ENCODE measurements at regions not wholly inside any gene's neighbourhood (a gene's known extent, or its start where the extent isn't known, plus 50 kb on each side); places are given as distances from the start of the nearest gene placed in this dataset.
"Not testable (repeated sequence)": the region's sequence is repeated elsewhere in the genome, so short reads cannot be mapped to it uniquely, and the experiment has no call there.

DNA sequence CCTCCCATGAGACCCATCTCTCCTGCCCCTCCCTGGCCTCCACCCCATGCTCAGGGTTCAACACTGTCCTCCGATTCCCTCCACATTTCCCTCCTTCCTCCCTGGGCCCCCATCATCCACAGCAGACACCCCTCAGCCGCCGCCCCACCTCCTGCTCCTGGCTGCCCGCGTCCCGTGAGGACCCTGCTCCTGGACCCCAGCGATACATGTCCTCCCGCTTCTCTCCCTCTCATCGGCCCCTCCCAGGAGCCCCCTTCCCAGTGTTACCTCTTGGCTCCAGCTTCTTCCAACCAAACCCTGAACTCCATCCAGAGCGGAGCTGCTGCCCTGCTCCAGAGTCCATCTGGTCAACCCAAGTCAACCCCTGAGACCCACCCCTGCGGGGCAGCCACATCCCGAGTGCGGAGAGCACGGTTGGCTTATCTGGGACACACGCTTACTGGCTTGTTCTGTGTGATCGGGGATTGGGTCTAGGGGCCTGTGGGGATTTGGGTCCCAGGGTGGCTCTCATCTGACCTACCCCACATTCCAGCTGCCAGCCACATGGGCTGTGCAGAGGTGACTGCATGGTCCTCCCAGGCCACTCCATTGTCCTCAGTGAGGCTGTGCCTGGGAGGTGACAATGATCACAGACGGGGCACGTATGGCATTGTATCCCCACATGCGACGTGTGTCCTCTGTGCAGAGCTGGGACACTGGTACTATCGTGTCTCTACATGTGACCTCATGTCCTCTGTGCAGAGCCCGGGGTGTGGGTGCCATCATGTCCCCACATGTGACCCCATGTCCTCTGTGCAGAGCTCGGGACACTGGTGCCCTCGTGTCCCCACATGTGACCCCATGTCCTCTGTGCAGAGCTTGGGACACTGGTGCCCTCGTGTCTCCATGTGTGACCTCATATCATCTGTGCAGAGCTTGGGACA, 333.6 kb downstream of the ADGRD1 start:
- H3K4me3 Mint-ChIP-seq (ENCODE audit: unreplicated experiment): no peak overlapping the region
- H3K36me3 Mint-ChIP-seq (ENCODE audit: unreplicated experiment): no peaks in the 10 kb centered on the region
- no peaks in the 10 kb centered on the region for H3K4me1 Mint-ChIP-seq (ENCODE audit: unreplicated experiment)
- H3K27ac Mint-ChIP-seq (ENCODE audit: unreplicated experiment): no peak overlapping the region
- H3K9me3 Mint-ChIP-seq (ENCODE audit: unreplicated experiment): no peaks in the 10 kb centered on the region
- no peaks in the 10 kb centered on the region for H3K27me3 Mint-ChIP-seq (ENCODE audit: unreplicated experiment)
- DNase-seq (ENCODE audit: extremely low spot score, unreplicated experiment): peak; percentile 67
- TF ChIP-seq, protein P1, sequence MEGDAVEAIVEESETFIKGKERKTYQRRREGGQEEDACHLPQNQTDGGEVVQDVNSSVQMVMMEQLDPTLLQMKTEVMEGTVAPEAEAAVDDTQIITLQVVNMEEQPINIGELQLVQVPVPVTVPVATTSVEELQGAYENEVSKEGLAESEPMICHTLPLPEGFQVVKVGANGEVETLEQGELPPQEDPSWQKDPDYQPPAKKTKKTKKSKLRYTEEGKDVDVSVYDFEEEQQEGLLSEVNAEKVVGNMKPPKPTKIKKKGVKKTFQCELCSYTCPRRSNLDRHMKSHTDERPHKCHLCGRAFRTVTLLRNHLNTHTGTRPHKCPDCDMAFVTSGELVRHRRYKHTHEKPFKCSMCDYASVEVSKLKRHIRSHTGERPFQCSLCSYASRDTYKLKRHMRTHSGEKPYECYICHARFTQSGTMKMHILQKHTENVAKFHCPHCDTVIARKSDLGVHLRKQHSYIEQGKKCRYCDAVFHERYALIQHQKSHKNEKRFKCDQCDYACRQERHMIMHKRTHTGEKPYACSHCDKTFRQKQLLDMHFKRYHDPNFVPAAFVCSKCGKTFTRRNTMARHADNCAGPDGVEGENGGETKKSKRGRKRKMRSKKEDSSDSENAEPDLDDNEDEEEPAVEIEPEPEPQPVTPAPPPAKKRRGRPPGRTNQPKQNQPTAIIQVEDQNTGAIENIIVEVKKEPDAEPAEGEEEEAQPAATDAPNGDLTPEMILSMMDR (IDR thresholded peaks at IDR 0.05): no peak

GRCh38 chr12:131287938-131288764, 334.4 kb downstream of the ADGRD1 start:
- TF ChIP-seq, protein P1 (IDR thresholded peaks at IDR 0.05): no peak
- Mint-ChIP-seq H3K4me1 (ENCODE audit: unreplicated experiment) (no peaks in the 10 kb centered on the region), H3K4me3 (ENCODE audit: unreplicated experiment) (no peak overlapping the region), H3K9me3 (ENCODE audit: unreplicated experiment) (no peaks in the 10 kb centered on the region), H3K36me3 (ENCODE audit: unreplicated experiment) (no peaks in the 10 kb centered on the region), H3K27me3 (ENCODE audit: unreplicated experiment) (no peaks in the 10 kb centered on the region), H3K27ac (ENCODE audit: unreplicated experiment) (no peak overlapping the region)
- DNase-seq (ENCODE audit: extremely low spot score, unreplicated experiment): peak; percentile 75

DNA sequence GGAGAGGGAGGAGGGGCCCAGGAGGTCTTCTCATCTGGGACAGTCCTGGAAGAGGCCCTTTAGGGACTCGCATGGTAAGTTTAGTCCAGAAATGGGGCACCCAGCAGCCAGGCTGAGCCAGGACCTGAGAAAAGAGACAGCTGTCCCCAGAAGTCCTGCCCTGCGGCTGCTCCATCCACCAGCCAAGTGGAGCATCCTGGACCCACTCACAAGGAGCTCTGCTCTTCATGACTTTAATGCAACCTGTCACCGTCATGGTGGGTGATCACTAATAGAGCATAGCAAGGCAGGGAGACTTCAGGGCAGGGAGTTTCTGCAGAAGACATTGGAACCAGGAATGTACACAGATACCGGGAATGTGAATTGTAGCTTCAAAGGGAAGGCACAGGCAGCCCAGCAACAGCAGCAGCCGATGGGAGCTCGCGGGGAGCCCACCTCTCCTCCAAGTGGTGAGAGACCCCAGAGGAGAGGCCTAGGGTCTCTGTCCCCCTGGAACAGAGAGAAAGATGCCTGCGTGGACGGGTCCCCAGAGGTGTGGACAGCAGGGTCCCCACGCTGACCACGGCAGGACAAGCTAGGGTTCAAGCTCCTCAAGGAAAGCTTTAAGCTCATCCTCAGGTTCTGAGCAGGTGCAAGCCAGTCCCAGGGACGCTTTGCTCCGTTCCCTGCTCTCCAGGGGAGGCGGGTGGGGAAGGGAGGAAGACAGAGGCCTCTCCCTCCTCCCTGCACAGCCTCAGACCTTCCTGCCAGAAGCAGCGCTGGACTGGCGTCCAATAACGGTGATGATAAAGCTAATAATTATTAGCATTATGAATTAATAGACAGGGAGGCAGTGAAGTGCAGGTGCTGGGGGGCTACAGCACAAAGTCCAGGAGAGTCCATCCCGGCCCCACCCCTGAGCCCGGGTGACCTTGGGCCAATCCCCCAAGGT, 335.3 kb downstream of the ADGRD1 start:
- not testable (repeated sequence) for H3K27me3 Mint-ChIP-seq (ENCODE audit: unreplicated experiment); H3K4me1 Mint-ChIP-seq (ENCODE audit: unreplicated experiment); H3K36me3 Mint-ChIP-seq (ENCODE audit: unreplicated experiment); H3K9me3 Mint-ChIP-seq (ENCODE audit: unreplicated experiment); H3K27ac Mint-ChIP-seq (ENCODE audit: unreplicated experiment); H3K4me3 Mint-ChIP-seq (ENCODE audit: unreplicated experiment)
- DNase-seq (ENCODE audit: extremely low spot score, unreplicated experiment): peak; percentile 78

- not testable (repeated sequence) for H3K9me3 Mint-ChIP-seq (ENCODE audit: unreplicated experiment); H3K36me3 Mint-ChIP-seq (ENCODE audit: unreplicated experiment); H3K4me1 Mint-ChIP-seq (ENCODE audit: unreplicated experiment); H3K4me3 Mint-ChIP-seq (ENCODE audit: unreplicated experiment); H3K27ac Mint-ChIP-seq (ENCODE audit: unreplicated experiment); H3K27me3 Mint-ChIP-seq (ENCODE audit: unreplicated experiment)
- DNase-seq (ENCODE audit: extremely low spot score, unreplicated experiment): peak; percentile 71
Observed at GRCh38 chr12:131289807-131290206, 336.1 kb downstream of the ADGRD1 start.

- no peaks in the 10 kb centered on the region for H3K27me3 Mint-ChIP-seq (ENCODE audit: unreplicated experiment)
Observed at GRCh38 chr12:131290255-131290959, 336.7 kb downstream of the ADGRD1 start.

DNA sequence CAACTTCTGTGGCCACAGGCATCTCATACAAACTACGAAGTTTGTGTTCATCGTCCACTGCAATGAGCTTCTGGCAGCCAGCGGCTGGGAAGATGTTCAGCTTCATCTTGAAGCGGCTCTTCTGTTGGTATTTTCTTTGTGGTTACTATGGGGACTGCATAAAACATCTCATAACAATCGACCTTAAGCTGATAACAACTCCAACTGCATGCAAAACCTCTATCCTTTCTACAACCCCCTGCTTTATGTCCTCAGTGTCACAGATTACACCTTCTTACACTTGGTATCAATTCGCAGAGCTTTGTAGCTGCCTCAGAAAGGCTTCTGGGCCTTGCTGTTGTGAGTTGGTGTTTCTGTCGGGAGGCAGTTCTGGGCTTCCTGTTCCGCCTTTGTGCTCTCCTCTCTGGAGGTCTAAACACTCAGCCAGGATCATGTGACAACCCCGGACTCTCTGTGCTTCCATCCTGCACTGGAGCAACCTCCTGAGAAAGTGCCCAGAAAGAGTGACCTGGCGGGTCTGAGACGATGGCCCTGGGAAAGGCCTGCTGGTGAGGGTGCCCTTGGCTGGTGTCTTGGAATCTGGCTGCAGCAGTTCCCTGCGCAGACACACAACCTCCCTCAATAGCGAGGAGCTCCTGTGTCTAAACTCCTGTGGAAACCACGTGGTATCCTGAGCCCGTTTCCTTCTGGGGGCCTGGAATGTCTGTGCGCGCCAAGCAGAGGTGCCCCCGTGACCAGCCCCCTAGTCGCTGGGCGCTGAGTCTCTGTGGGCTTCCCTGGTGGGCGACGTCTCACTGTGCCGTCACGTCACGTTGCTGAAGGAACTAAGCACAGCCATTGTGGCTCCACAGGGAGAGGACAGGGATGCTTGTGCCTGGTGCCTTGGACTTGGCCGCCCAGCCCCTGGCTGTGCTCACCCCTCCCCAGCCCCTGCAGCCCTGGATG, 339.6 kb downstream of the ADGRD1 start:
- H3K27ac Mint-ChIP-seq (ENCODE audit: unreplicated experiment); H3K36me3 Mint-ChIP-seq (ENCODE audit: unreplicated experiment); H3K4me3 Mint-ChIP-seq (ENCODE audit: unreplicated experiment); H3K27me3 Mint-ChIP-seq (ENCODE audit: unreplicated experiment); H3K4me1 Mint-ChIP-seq (ENCODE audit: unreplicated experiment); H3K9me3 Mint-ChIP-seq (ENCODE audit: unreplicated experiment): not testable (repeated sequence)
- peak; percentile 82 for DNase-seq (ENCODE audit: extremely low spot score, unreplicated experiment)

More at GRCh38 chr12:131290255-131290959, 336.7 kb downstream of the ADGRD1 start:
- TF ChIP-seq, protein P1 (IDR thresholded peaks at IDR 0.05): no peak
- Mint-ChIP-seq H3K4me3 (ENCODE audit: unreplicated experiment) (no peak overlapping the region), H3K4me1 (ENCODE audit: unreplicated experiment) (no peaks in the 10 kb centered on the region), H3K27ac (ENCODE audit: unreplicated experiment) (no peak overlapping the region), H3K9me3 (ENCODE audit: unreplicated experiment) (no peaks in the 10 kb centered on the region), H3K36me3 (ENCODE audit: unreplicated experiment) (no peaks in the 10 kb centered on the region)
- DNase-seq (ENCODE audit: extremely low spot score, unreplicated experiment): peak; percentile 32

GRCh38 chr12:131294716-131295115, 341.0 kb downstream of the ADGRD1 start:
- not testable (repeated sequence) for H3K27ac Mint-ChIP-seq (ENCODE audit: unreplicated experiment); H3K4me3 Mint-ChIP-seq (ENCODE audit: unreplicated experiment); H3K9me3 Mint-ChIP-seq (ENCODE audit: unreplicated experiment); H3K4me1 Mint-ChIP-seq (ENCODE audit: unreplicated experiment); H3K36me3 Mint-ChIP-seq (ENCODE audit: unreplicated experiment); H3K27me3 Mint-ChIP-seq (ENCODE audit: unreplicated experiment)
- peak; percentile 78 for DNase-seq (ENCODE audit: extremely low spot score, unreplicated experiment)
